ENCODE measurements at regions not wholly inside any gene's neighbourhood (a gene's known extent, or its start where the extent isn't known, plus 50 kb on each side); places are given as distances from the start of the nearest gene placed in this dataset.

- no peaks in the 10 kb centered on the region for H3K27me3 ChIP-seq
- H3K9me3 ChIP-seq = peaks cover 0 to 22% (median 2%) of the 10 kb centered on the region in 4 donors
- no peak for DNase-seq (ENCODE audit: extremely low spot score)
- intact Hi-C loops (cut with DNase I) = no loop called here
- no peaks in the 10 kb centered on the region for H3K36me3 ChIP-seq
- no peak overlapping the region for H3K4me3 ChIP-seq
- no peaks in the 10 kb centered on the region for H3K4me1 ChIP-seq
- H3K27ac ChIP-seq (replicated peaks in 1 of 4) = no peak overlapping the region
- 64% methylated on average over 3 of the region's 3 CpGs for WGBS
- TF ChIP-seq POLR2AphosphoS5 (IDR thresholded peaks at IDR 0.05) (no peak), EP300 (IDR thresholded peaks at IDR 0.05) (no peak), CTCF (IDR thresholded peaks at IDR 0.05) (no peak), POLR2A (IDR thresholded peaks at IDR 0.05; ENCODE audit: low read depth) (no peak)
Measured at GRCh38 chr9:29822458-29822857, 2249.2 kb upstream of the C9orf72 start.

- H3K4me3 ChIP-seq = no peak overlapping the region
- no peaks in the 10 kb centered on the region for H3K27me3 ChIP-seq
- intact Hi-C loops (cut with DNase I) = no loop called here
- H3K9me3 ChIP-seq = peaks cover 0 to 12% (median 2%) of the 10 kb centered on the region in 4 donors
- no peak for DNase-seq (ENCODE audit: extremely low spot score)
- TF ChIP-seq POLR2AphosphoS5 (IDR thresholded peaks at IDR 0.05) (no peak), EP300 (IDR thresholded peaks at IDR 0.05) (no peak), CTCF (IDR thresholded peaks at IDR 0.05) (no peak), POLR2A (IDR thresholded peaks at IDR 0.05; ENCODE audit: low read depth) (no peak)
- H3K4me1 ChIP-seq = no peaks in the 10 kb centered on the region
- H3K36me3 ChIP-seq = no peaks in the 10 kb centered on the region
- WGBS = 98% methylated on average over 23 of the region's 23 CpGs
- no peak overlapping the region for H3K27ac ChIP-seq (replicated peaks in 1 of 4)
Measured at GRCh38 chr9:29826421-29826820, 2253.1 kb upstream of the C9orf72 start.

- no peaks in the 10 kb centered on the region for H3K27me3 ChIP-seq
- TF ChIP-seq POLR2A (IDR thresholded peaks at IDR 0.05; ENCODE audit: low read depth) (no peak), EP300 (IDR thresholded peaks at IDR 0.05) (no peak), POLR2AphosphoS5 (IDR thresholded peaks at IDR 0.05) (no peak), CTCF (IDR thresholded peaks at IDR 0.05) (no peak)
- H3K4me3 ChIP-seq = no peak overlapping the region
- intact Hi-C loops (cut with DNase I) = no loop called here
- no peaks in the 10 kb centered on the region for H3K36me3 ChIP-seq
- H3K27ac ChIP-seq (replicated peaks in 1 of 4) = no peak overlapping the region
- H3K4me1 ChIP-seq = no peaks in the 10 kb centered on the region
- 52% methylated on average over 6 of the region's 6 CpGs for WGBS
- no peak for DNase-seq (ENCODE audit: extremely low spot score)
- H3K9me3 ChIP-seq = peaks cover 0 to 12% (median 2%) of the 10 kb centered on the region in 4 donors
Measured at GRCh38 chr9:29830821-29831220, 2257.5 kb upstream of the C9orf72 start.

- Histone ChIP-seq H3K9me3 (no peaks in the 10 kb centered on the region), H3K27me3 (no peaks in the 10 kb centered on the region), H3K36me3 (no peaks in the 10 kb centered on the region), H3K27ac (replicated peaks in 1 of 4) (no peak overlapping the region), H3K4me3 (no peak overlapping the region), H3K4me1 (no peaks in the 10 kb centered on the region)
- intact Hi-C loops (cut with DNase I) = no loop called here
- no peak for DNase-seq (ENCODE audit: extremely low spot score)
- 57% methylated on average over 1 of the region's 1 CpG for WGBS
- no peak for TF ChIP-seq POLR2A (IDR thresholded peaks at IDR 0.05; ENCODE audit: low read depth)
Measured at GRCh38 chr9:29838491-29839020, 2265.3 kb upstream of the C9orf72 start.

GRCh38 chr9:29844251-29844650 is 2271.0 kb upstream of the C9orf72 start:
- no peaks in the 10 kb centered on the region for H3K27me3 ChIP-seq
- WGBS = 79% methylated on average over 1 of the region's 1 CpG
- no peaks in the 10 kb centered on the region for H3K4me1 ChIP-seq
- H3K27ac ChIP-seq (replicated peaks in 1 of 4) = no peak overlapping the region
- H3K36me3 ChIP-seq = no peaks in the 10 kb centered on the region
- no peaks in the 10 kb centered on the region for H3K9me3 ChIP-seq
- DNase-seq (ENCODE audit: extremely low spot score) = no peak
- H3K4me3 ChIP-seq = no peak overlapping the region
- intact Hi-C loops (cut with DNase I) = no loop called here
- no peak for TF ChIP-seq POLR2A (IDR thresholded peaks at IDR 0.05; ENCODE audit: low read depth)
- no peak for TF ChIP-seq CTCF (IDR thresholded peaks at IDR 0.05)
- no peak for TF ChIP-seq EP300 (IDR thresholded peaks at IDR 0.05)
- TF ChIP-seq POLR2AphosphoS5 (IDR thresholded peaks at IDR 0.05) = no peak

Measured in esophagus muscularis mucosa (tissue), 4 donors.